ENCODE measurements at regions not wholly inside any gene's neighbourhood (a gene's known extent, or its start where the extent isn't known, plus 50 kb on each side); places are given as distances from the start of the nearest gene placed in this dataset.

GRCh38 chr4:31549256-31549655, 829.1 kb downstream of the PCDH7 start:
- no peak for TF ChIP-seq CTCF (IDR thresholded peaks at IDR 0.05; ENCODE audit: low read depth, low read length, missing control alignments)
- DNase-seq (ENCODE audit: extremely low read depth, low read depth), result no peak

GRCh38 chr4:31557437-31557836, 837.3 kb downstream of the PCDH7 start:
- no peak overlapping the region for H3K4me3 ChIP-seq (replicated peaks; ENCODE audit: low read depth, low read length)
- DNase-seq (ENCODE audit: extremely low read depth, low read depth), result no peak
- TF ChIP-seq CTCF (IDR thresholded peaks at IDR 0.05; ENCODE audit: low read depth, low read length, missing control alignments), result no peak

More at GRCh38 chr4:31549256-31549655, 829.1 kb downstream of the PCDH7 start:
- no peak overlapping the region for H3K4me3 ChIP-seq (replicated peaks; ENCODE audit: low read depth, low read length)

GRCh38 chr4:31573554-31573953, 853.4 kb downstream of the PCDH7 start:
- DNase-seq (ENCODE audit: extremely low read depth, low read depth), result no peak
- no peak overlapping the region for H3K4me3 ChIP-seq (replicated peaks; ENCODE audit: low read depth, low read length)
- TF ChIP-seq CTCF (IDR thresholded peaks at IDR 0.05; ENCODE audit: low read depth, low read length, missing control alignments), result no peak

- H3K4me3 ChIP-seq (replicated peaks; ENCODE audit: low read depth, low read length), result no peak overlapping the region
- no peak for DNase-seq (ENCODE audit: extremely low read depth, low read depth)
- TF ChIP-seq CTCF (IDR thresholded peaks at IDR 0.05; ENCODE audit: low read depth, low read length, missing control alignments), result no peak
These were observed 855.3 kb downstream of the PCDH7 start for GRCh38 chr4:31575504-31575903.

GRCh38 chr4:31580843-31581242, 860.7 kb downstream of the PCDH7 start:
- DNase-seq (ENCODE audit: extremely low read depth, low read depth), result no peak
- no peak overlapping the region for H3K4me3 ChIP-seq (replicated peaks; ENCODE audit: low read depth, low read length)
- TF ChIP-seq CTCF (IDR thresholded peaks at IDR 0.05; ENCODE audit: low read depth, low read length, missing control alignments), result no peak

- no peak for TF ChIP-seq CTCF (IDR thresholded peaks at IDR 0.05; ENCODE audit: low read depth, low read length, missing control alignments)
- no peak overlapping the region for H3K4me3 ChIP-seq (replicated peaks; ENCODE audit: low read depth, low read length)
- no peak for DNase-seq (ENCODE audit: extremely low read depth, low read depth)
These were observed 865.3 kb downstream of the PCDH7 start for GRCh38 chr4:31585503-31585902.

- DNase-seq (ENCODE audit: extremely low read depth, low read depth), result no peak
- no peak overlapping the region for H3K4me3 ChIP-seq (replicated peaks; ENCODE audit: low read depth, low read length)
- TF ChIP-seq CTCF (IDR thresholded peaks at IDR 0.05; ENCODE audit: low read depth, low read length, missing control alignments), result no peak
These were observed 872.1 kb downstream of the PCDH7 start for GRCh38 chr4:31592293-31592692.

All from HFF-Myc (cell line).